ENCODE measurements at regions not wholly inside any gene's neighbourhood (a gene's known extent, or its start where the extent isn't known, plus 50 kb on each side); places are given as distances from the start of the nearest gene placed in this dataset.
"Not testable (repeated sequence)": the region's sequence is repeated elsewhere in the genome, so short reads cannot be mapped to it uniquely, and the experiment has no call there.

DNA sequence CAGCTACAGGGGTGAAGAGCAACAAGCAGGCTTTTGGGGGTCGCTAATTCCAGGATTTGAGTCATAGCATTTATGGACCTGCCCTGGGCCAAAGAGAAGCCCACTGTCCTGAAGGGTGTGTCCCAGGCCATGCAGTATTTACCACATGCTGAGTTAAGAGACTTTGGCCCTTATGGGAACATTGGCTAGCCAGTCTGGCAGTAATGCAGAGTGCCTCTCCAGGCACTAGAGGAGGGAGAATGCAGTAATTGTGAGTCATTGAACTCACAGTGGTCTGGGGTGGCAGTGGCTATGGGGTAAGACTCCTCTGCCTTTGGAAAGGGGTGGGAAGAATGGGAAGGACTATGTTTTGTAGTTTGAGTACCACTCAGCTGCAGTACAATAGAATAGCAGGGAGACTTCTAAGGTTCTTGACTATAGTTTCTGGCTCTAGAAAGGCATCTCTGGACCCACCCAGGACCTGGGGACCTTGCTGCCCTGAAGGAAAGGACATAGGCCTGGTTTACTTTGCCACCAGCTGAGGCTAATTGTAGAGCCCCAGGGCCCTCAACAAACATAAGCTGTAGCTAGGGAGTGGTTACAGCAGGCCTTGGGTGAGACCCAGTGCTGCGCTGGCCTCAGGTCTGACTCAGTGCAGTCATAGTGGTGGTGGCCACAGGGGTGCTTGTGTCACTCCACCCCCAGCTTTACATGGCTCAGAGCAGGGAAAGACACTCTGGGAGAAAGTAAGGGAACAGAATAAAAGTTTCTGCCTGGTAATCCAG lies 520.9 kb downstream of the HTR1B start:
- DNase-seq = no peak

DNA sequence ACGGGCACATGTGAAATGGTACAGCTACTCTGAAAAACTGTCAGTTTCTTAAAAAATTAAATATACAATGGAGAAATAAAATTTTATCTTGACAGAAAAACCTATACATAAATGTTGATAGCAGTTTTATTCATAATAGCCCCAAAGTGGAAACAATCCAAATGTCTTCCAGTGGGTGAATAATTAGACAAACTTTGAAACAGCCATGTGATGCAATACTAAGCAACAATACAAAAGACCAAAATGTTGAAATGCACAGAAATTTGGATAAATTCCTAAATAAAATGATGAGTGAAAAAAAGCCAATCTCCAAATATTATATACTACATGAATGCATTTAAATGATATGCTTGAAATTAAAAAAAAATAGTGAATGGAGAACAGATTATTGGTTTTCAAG lies 523.1 kb downstream of the HTR1B start:
- DNase-seq = no peak

DNA sequence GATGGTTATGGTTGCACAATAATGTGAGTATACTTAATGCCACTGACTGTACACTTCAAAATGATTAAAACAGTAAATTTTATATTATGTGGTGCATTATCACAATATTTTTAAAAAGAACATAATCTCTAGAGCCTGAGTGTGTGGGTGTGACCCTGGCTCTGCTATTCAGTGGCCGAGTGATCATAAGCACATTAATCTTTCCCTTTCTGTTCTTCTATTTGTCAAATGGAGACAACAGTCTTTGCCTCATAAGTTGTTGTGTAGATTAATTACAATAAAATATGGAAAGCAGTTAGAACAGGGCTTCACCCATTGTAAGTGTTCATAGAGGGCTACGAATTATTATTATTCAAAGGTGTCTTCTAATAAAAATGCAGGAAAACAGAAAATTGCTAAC lies 548.6 kb downstream of the HTR1B start:
- no peak for DNase-seq

DNA sequence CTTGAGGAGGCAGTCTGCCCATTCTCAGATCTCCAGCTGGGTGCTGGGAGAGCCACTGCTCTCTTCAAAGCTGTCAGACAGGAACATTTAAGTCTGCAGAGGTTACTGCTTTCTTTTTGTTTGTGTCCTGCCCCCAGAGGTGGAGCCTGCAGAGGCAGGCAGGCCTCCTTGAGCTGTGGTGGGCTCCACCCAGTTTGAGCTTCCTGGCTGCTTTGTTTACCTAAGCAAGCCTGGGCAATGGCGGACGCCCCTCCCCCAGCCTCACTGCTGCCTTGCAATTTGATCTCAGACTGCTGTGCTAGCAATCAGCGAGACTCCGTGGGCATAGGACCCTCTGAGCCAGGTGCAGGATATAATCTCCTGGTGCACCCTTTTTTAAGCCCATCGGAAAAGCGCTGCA lies 557.8 kb downstream of the HTR1B start:
- not testable (repeated sequence) for DNase-seq

DNA sequence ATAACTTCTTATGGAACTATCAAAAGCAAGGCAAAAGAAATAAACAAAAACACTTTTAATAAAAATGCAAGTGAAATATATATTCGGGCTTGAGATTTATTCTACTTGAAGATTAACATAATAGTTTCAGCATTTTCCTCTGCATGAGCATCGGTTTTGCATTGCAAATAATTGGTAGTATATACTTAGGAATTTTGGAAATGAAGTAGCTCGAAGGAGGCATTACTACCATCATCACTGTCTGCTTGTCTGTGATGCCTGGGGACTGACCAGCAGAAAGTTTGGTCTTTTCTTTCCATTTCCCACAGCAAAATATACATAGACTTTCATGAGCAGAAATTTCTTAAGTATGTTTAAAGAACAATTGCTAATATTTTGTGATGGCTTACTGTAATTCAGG lies 570.7 kb downstream of the HTR1B start:
- no peak for DNase-seq

DNA sequence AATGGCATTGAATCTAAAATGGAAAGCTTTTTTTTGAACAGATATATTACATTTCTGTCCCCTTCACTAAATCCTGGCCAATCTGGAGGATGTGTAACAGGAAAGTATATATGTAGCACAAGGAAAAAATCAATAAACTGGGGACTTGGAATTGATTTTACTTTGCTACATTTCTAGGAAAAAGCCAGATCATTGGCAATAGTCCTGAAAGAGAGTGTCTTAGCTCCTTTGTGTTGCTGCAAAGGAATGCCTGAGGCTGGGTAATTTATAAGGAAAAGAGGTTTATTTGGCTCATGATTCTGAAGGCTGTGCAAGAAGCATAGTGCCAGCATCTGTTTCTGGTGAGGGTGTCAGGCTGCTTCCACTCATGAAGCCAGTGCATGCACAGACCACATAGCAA lies 574.9 kb downstream of the HTR1B start:
- peak; percentile 7 for DNase-seq

DNA sequence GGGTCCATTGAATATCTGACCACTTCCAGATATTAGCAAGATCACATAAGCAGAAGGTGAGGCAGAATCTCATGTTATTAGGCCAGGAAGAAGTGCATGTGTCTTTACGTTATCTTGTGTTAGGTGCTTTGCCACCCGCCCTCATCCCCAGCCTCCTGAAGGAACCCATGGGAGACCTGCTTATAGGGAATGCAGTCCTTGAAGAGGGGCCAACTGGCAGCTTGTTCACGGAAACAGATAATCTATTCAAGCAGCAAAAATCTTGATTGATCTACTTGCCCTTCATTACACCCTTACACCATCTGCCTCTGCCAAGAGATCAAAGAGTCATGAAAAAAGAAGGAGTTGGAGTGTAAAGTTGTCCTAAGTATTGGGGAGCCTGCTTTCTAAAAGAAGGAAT lies 576.4 kb downstream of the HTR1B start:
- peak; percentile 59 for DNase-seq

DNA sequence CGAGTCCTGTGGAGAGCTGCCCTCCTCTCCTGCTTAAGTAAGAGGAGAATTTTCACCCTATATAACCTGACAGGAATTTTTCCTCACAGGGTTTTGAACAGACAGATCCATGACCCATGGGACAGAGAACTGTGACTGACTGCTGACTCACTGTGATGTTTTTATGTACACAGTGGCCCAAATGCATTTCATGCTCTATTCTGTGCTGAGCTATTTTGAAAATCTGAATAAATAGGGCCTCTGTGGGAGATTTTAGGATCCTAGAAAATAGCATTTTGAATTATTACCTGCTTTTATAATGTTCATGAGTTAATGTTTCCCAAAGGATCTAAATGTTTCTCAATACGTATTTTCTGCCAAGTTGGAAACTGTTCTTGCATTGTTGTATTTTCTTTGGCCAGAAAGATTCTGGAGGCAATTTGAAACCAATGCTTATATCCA lies 577.4 kb downstream of the HTR1B start:
- no peak for DNase-seq

DNA sequence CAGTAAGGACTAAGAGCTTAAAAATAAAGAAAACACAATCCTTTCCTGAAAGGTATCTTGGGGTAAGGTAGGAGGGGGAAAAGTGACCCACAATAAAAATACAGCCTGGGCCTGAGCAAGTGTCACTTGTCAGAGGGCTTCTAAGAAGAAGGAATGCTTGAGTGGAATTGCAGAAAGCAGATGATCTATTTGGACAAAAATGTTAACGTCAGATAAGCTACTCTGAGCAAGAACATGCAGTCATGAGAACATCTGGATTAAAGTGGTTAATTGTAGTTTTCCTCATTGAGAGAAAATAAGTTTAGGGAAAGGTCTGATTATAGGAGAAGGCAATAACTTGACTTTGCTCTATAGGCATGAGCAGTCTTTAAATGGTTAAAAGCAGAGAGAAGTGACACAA lies 581.9 kb downstream of the HTR1B start:
- no peak for DNase-seq

DNA sequence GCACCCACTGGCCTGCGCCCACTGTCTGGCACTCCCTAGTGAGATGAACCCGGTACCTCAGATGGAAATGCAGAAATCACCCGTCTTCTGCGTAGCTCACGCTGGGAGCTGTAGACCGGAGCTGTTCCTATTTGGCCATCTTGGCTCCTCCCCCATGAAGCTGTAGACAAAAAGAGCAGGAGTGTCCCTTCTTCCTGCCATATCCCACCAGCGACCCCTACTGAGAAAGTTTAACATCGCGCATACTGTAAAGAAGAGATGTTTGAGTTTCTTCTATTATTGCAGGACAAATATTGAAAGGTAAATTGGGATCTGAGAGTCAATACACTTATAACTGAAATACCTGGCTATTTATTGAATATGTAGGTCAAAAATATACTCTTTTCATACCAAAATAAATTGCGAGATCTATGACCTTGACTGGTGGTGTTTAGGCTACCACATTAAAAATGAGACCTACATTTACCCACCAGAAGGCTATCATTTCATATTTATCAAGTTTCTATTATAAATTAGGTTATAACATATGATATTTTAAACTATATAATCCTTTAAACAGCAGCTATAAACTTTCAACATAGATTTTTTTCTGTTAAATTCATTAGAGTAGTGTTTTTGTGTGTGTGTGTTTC lies 586.3 kb downstream of the HTR1B start:
- DNase-seq = no peak

DNA sequence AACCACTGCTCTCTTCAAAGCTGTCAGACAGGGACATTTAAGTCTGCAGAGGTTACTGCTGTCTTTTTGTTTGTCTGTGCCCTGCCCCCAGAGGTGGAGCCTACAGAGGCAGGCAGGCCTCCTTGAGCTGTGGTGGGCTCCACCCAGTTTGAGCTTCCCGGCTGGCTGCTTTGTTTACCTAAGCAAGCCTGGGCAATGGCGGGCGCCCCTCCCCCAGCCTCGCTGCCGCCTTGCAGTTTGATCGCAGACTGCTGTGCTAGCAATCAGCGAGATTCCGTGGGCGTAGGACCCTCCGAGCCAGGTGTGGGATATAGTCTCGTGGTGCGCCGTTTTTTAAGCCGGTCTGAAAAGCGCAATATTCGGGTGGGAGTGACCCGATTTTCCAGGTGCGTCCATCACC lies 586.9 kb downstream of the HTR1B start:
- DNase-seq = not testable (repeated sequence)

DNA sequence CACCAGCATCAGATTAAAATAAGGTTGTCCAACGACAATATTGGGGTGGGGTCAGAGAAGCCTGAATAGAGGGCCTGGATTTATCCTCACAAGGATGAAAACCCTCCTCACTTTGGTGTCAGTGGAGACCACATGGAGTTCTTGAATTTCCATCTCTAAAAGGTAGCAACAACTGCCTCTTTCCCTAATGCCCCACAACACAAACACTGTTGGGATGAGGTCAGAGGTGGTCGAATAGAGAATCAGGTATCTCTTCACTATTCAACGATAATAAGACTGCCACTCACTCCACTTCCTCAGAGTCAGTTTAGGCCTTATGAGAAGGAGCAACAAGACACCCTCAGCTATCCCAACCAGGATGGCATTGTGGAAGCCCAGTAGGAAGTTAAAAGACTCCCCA lies 596.1 kb downstream of the HTR1B start:
- no peak for DNase-seq

DNA sequence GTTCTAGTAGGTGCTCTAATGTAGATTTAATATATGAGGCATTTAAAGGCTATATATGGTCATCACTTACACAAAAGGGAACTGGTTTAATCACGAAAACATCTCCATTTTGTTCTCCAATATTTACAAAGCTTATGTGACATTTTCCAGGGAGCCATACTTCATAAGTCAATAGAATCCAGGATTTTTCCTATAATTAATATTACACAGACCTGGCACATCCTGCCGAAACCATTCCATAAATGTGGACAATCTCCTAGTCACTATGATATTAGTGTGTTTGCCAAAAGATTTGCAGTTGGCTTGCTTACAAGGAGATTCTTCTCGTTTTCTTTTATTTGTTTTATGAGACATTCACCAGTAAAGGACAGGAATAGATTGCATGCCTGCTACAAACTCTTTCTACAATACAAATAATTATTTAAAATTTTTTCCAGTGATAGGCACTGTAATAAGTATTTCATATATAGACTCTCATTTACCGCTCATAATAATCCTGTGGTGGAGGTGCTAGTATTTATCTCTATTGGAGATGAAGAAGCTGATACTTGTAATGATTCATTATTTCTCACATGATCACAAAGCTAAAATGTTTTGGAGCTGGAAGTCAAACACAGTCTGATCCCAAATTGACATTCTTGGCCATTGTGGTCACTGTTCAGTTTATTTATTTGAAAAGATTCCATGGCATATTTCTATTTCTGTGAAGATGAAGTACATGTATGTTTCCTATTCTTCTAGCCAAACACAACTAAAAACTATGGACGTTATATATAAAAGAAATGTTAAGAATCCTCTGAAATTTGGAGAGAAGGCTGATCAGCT lies 597.0 kb downstream of the HTR1B start:
- no peak for DNase-seq

DNA sequence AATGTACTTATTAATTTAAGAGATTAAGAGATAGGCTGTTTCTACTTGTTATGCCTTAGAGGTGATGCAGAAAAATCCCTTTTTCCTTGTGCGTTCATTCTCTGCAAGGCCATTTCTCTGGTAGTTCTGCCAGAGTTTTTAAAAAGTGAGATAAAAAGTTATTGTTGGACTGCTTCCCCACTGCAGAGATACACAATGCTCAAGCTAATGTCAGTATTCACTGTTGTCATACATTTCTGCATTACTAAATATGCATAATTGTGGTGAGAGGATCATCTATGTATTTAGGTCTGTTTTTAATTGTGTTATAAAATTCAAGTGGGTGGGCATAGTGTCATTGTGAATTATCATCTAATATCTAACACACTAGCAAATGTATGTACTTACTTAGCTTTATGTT lies 600.4 kb downstream of the HTR1B start:
- DNase-seq = no peak

DNA sequence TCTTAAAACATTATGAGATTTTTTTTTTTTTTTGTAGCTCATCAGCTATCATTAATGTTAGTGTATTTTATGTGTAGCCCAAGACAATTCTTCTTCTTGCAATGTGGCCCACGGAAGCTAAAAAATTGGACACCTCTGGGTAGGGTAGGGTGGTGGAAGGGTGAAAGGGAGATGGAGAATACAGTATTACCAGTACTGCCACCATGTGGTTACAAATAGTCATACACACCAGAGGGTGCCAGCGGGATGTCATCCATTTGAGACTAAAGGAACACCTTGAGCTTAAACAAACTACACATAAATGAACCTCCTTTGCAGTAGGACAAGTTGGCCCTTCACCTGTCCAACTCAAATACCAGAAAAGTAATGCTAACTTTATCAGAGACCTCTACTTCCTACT lies 601.9 kb downstream of the HTR1B start:
- no peak for DNase-seq

DNA sequence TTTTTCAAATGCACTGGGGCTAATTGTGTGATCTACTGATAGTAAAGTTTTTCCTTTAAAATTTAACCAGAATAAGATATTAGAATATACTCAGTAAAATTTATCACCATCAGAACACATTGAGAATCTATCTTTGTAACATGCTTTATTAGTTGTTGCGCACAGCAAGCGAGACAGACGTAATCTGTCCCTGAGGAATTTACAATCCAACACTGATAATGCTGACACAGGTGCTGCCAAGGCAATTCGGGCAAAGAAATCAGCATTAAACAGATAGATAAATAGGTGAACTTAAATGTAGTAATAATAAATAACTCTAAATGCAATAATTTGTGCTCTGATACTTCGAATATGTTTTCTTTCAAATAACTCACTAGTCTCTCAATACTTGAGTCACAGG lies 607.2 kb downstream of the HTR1B start:
- no peak for DNase-seq

DNA sequence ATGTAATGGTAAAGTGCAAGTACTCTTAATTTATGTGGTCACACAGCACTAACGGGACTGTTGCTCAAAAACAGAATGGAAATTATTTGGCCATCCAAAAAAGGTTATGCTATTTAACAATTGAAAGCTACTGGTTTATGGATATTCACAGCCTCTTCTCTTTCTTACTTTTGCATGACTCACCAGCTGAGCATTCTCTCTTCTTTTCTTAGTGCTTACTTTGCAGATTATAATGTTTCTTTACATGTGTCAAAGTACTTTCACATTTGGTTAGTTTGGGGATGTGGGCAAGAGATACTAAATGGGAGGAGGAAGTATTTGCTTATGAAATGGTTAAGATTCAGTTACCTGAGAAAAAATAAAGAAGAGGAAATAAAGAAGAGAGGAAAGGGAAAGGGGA lies 610.5 kb downstream of the HTR1B start:
- no peak for DNase-seq

DNA sequence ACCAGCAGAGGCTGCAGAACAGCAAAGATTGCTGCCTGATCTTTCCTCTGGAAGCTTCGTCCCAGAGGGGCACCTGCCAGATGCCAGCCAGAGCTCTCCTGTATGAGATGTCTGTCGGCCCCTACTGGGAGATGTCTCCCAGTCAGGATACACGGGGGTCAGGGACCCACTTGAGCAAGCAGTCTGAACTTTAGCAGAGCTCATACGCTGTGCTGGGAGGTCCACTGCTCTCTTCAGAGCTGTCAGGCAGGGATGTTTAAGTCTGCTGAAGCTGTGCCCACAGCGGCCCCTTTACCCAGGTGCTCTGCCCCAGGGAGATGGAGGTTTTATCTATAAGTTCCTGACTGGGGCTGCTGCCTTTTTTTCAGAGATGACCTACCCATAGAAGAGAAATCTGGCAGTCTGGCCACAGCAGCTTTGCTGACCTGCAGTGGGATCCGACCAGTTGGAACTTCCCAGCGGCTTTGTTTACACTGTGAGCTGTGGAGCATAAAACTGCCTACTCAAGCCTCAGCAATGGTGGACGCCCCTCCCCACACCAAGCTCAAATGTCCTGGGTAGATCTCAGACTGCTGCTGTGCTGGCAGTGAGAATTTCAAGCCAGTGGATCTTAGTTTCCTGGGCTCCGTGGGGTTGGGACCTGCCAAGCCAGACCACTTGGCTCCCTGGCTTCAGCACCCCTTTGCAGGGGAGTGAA lies 613.9 kb downstream of the HTR1B start:
- not testable (repeated sequence) for DNase-seq

DNA sequence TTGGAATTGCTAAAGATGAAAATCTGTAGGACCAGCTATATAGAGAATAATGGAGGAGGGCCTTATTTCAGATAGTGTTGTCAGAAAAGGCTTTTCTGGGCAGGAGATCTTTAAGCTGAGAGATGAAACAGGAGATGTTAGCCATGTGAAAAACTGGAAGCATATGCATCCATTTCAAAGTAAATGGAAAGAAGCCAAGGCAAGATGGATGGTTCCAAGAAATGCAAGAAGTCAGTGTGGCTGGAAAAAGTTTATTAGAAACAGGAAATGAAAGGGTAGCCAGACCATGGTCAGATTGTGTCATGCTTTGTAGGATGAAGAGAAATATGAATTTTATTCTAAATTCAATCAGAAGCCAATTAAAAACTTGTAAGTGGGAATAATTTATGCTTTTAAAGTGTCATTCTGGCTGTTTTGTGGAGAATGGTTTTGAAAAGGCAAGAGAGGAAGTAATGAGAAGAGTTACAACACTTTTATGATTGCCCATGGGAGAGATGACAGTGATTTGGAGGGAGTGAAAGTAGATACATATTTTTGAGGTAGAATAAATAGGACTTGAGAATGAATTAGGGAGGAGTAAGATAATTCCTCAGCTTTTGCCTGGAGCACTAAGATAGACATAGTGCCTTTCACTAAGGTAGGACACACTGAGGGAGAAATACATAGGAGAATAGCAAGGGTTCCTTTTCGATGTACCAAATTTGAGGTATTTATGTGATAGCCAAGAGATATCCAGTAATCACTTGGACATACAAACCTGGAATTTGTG lies 620.1 kb downstream of the HTR1B start:
- DNase-seq = no peak

DNA sequence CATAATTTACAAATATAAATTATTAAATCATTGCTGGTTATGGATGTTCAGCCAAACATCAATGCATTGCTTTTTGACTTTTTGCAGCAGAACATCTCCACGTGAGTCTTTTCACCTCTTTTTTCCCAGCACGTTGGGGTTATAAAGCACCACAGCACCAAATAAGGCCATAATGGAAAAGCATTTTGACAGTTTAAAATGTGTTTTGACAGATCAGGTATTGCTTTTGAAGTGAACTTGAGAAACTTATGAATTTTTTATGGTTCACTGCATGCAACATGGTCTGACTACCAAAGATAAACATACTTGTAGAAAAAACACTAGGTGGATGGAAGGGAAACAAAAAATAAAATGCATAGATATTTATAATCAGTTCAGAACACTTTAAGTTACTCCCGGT lies 622.4 kb downstream of the HTR1B start:
- no peak for DNase-seq

DNA sequence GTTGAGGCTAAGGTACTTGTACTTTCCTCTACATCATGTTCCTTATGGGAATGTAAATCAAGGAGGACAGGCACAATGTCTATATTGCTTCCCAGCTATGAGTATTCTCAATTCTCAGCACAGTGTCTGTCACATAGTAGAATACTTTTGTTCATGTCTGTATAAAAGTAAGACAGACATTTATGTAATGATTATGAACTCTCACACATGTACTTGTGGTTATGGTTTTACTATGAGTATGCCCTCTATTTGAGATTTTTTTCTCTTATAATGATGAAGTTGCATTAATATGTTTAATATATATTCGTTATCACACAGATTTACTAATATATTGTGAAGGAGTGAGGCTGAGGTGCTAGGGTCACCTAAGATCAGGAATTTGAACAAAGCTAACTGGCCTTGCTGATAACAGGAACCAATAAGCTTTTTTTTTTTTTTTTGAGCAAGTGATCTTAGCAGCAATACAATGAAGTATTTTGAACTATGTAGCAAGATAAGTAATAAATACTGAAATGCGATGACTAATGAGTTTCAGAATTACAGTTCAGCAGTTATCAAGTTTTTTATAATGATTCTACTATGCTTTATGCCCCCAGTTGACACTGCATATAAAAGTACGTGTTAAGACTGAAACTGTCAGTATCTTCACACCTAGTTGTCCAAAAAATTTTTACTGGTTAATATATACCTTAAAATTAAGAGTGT lies 623.1 kb downstream of the HTR1B start:
- no peak for DNase-seq

DNA sequence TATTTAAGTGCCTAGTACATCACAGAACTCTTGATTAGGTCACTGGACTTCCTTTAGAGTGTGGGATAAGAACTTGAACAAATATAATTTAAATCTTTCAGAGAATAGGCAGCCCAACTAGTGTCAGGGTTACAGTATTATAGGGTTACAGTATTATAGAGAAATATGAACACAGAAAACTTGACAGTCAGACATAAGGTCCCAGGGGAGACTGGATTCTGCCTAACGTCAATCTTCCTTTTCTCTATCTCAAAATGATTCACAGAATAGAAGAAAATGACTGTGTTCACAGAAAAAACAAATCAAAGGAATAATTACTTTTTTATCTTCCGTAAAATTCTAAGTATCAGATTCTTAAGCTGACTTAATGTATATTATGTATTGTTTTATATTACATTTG lies 623.8 kb downstream of the HTR1B start:
- no peak for DNase-seq

Data from eye (tissue), 1 donor.